ENCODE measurements at regions not wholly inside any gene's neighbourhood (a gene's known extent, or its start where the extent isn't known, plus 50 kb on each side); places are given as distances from the start of the nearest gene placed in this dataset.

DNA sequence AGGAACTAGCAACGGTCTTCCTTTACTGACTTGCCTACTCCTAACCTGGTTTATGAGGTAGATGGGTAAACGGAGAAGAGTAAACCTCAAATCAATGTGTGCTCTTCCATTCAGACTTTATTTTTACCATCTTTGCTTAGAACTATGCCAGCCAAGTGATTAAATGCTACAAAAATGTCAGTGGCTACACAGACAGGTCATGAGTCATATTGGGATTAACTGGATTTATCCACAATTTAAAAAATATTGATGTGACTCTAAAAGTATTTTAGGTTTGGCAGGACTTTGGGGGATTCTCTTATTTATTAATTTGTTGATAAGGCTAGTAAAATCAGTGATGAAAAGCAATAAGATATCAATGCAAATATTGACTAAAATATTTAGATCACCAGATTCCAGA is 275.0 kb downstream of the PLK2 start:
- no peak for TF ChIP-seq POLR2AphosphoS5 (IDR thresholded peaks at IDR 0.05; ENCODE audit: low read depth, low read length)
- no peak for TF ChIP-seq POLR2A (IDR thresholded peaks at IDR 0.05; ENCODE audit: low read depth, low read length)
- no peak for TF ChIP-seq TAF1 (IDR thresholded peaks at IDR 0.05; ENCODE audit: low read depth, low read length)
- no peak for TF ChIP-seq SPI1 (IDR thresholded peaks at IDR 0.05; ENCODE audit: low read depth, low read length)
